T-cell (primary cell): ENCODE measurements at regions not wholly inside any gene's neighbourhood (a gene's known extent, or its start where the extent isn't known, plus 50 kb on each side); places are given as distances from the start of the nearest gene placed in this dataset.

ENCODE experiments used
- ATAC-seq, 4 experiments: fragments of 200-7000 bp in 3 of 4; fragments of 150-1000 bp in 1 of 4; cut with Tn5 transposase; replicated peaks in 1 of 4; 1 replicate in 3 of 4; 2 replicates in 1 of 4; pipeline ENCODE4 v1.10.0; 2021; ENCODE audit warnings: moderate library complexity in 3 of 4, mild to moderate bottlenecking in 2 of 4, moderate number of reproducible peaks in 1 of 4
- CTCF ChIA-PET, 2 donors: fragments of 300-600 bp; sonication (Branson Sonifier 250); formaldehyde crosslinking; loops; one replicate each; lab custom pipeline; 2022; ENCODE audit warnings: antibody characterized with exemption in 2 of 2; lab: Charles Lee
- POLR2A ChIA-PET, 2 donors: fragments of 300-600 bp; sonication (Branson Sonifier 250); formaldehyde crosslinking; loops; one replicate each; lab custom pipeline; 2022; ENCODE audit warnings: antibody characterized with exemption in 2 of 2; lab: Charles Lee
- DNase-seq, 35 experiments: peaks; one replicate each; pipeline versions ENCODE4 v3.0.0 to v3.0.0-alpha.2; 2013 to 2023
- H3K27ac ChIP-seq: one replicate; pipeline ENCODE4 v1.5.1; 2013; ENCODE audit warnings: low read length
- H3K27me3 ChIP-seq, 2 experiments: replicated peaks in 1 of 2; 1 replicate in 1 of 2; 2 replicates in 1 of 2; pipeline versions ENCODE4 v1.6.1 to v1.7.0; 2013; ENCODE audit warnings: low read length in 1 of 2, mixed read lengths in 1 of 2; ENCODE audit not compliant: control insufficient read depth in 2 of 2, insufficient read depth in 2 of 2; ENCODE audit errors: extremely low read depth in 1 of 2
- H3K36me3 ChIP-seq, 2 donors: 1 replicate in 1 of 2; 2 replicates in 1 of 2; pipeline versions ENCODE4 v1.6.1 to v1.7.0; 2013; ENCODE audit warnings: low read length in 1 of 2; ENCODE audit not compliant: control insufficient read depth in 2 of 2, insufficient read depth in 1 of 2; ENCODE audit errors: extremely low read depth in 1 of 2
- H3K4me1 ChIP-seq, 2 experiments: 1 replicate in 1 of 2; 2 replicates in 1 of 2; pipeline versions ENCODE4 v1.6.1 to v1.7.0; 2013; ENCODE audit warnings: low read length in 2 of 2, mixed read lengths in 1 of 2; ENCODE audit not compliant: insufficient read depth in 2 of 2, control insufficient read depth in 1 of 2; ENCODE audit errors: extremely low read depth in 1 of 2
- H3K4me3 ChIP-seq, 2 donors: 1 replicate in 1 of 2; 2 replicates in 1 of 2; pipeline versions ENCODE4 v1.5.1 to v1.7.0; 2013; ENCODE audit warnings: mild to moderate bottlenecking in 2 of 2, low read length in 1 of 2, moderate library complexity in 1 of 2; ENCODE audit not compliant: control insufficient read depth in 1 of 2; ENCODE audit errors: extremely low read depth in 1 of 2
- H3K9me3 ChIP-seq: 2 replicates; pipeline ENCODE4 v1.7.0; 2013
- H3K27ac Mint-ChIP-seq, 2 donors: one replicate each; pipeline ENCODE4 v1.8.0; 2020 to 2021; ENCODE audit warnings: mild to moderate bottlenecking in 2 of 2, mixed read lengths in 2 of 2
- H3K27me3 Mint-ChIP-seq, 2 donors: one replicate each; pipeline ENCODE4 v1.8.0; 2021 to 2022; ENCODE audit warnings: mixed read lengths in 2 of 2
- H3K36me3 Mint-ChIP-seq: one replicate; pipeline ENCODE4 v1.8.0; 2021; ENCODE audit warnings: mixed read lengths
- H3K4me1 Mint-ChIP-seq, 3 donors: one replicate each; pipeline ENCODE4 v1.8.0; 2020 to 2022; ENCODE audit warnings: mixed read lengths in 3 of 3, mild to moderate bottlenecking in 1 of 3
- H3K4me3 Mint-ChIP-seq, 3 donors: one replicate each; pipeline ENCODE4 v1.8.0; 2020 to 2022; ENCODE audit warnings: mild to moderate bottlenecking in 3 of 3, mixed read lengths in 3 of 3, moderate library complexity in 3 of 3
- H3K9me3 Mint-ChIP-seq, 3 donors: one replicate each; pipeline ENCODE4 v1.8.0; 2020 to 2022; ENCODE audit warnings: mixed read lengths in 3 of 3
- WGBS: methylation state at CpG from one replicate; pipeline ENCODE4 v1.1.5; 2013; ENCODE audit warnings: missing lambda C conversion rate; ENCODE audit not compliant: insufficient coverage; 5-methylcytosine and 5-hydroxymethylcytosine counted together

DNA sequence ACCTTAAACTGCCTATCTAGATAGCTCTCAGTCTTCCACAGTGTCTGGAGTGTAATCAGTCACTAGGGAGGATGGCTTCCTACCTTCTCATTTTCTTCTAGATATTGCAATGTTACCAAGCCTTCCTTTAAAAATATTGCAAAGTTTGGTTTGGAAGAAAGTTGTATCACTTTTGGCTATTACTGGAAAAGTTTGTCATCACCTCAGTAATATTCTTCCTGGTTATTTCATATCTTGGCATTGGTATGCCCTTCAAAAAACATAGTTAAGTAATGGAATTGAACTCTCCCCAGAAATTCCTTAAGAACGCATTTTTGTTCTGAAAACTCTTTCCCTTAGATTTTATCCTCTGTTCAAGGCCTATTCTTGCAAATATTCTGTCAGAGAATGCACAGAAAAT is 179.3 kb upstream of the MME start:
- H3K36me3 ChIP-seq: no peaks in the 10 kb centered on the region
- H3K9me3 Mint-ChIP-seq: peaks cover 0 to 11% (median 0%) of the 10 kb centered on the region in 3 donors
- ChIA-PET POLR2A (no interaction called here), CTCF (no interaction called here)
- no peaks in the 10 kb centered on the region for H3K4me1 ChIP-seq
- no peak overlapping the region for H3K4me3 Mint-ChIP-seq
- H3K27ac Mint-ChIP-seq: no peak overlapping the region
- ATAC-seq (no peak), DNase-seq (no peak)
- no peak overlapping the region for H3K4me3 ChIP-seq
- H3K27me3 Mint-ChIP-seq: no peaks in the 10 kb centered on the region
- no peaks in the 10 kb centered on the region for H3K9me3 ChIP-seq
- WGBS: no CpG with 5 or more reads among the region's 1 CpG
- H3K4me1 Mint-ChIP-seq: no peaks in the 10 kb centered on the region
- H3K27me3 ChIP-seq: no peaks in the 10 kb centered on the region
- no peaks in the 10 kb centered on the region for H3K36me3 Mint-ChIP-seq
- no peak overlapping the region for H3K27ac ChIP-seq

DNA sequence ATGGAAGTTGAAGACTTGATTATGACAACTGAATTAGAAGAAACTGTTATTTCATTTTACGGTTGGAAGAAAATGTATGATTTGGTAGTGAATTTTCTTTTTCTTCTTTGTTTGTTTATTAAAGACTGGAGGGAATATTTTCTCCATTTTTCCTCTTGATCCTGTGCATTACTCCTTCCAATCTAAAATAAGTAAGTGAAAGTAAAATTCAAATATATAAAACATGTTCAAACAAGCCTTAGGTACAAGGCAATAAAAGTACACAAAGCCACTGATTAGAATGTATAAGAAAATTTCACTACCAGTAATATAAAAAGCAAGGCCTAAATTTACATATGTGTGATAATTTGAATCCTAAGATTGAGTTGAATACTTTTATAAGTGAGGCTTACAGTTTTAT is 181.2 kb upstream of the MME start:
- ATAC-seq (no peak), DNase-seq (no peak)
- Mint-ChIP-seq H3K9me3 (peaks cover 0 to 16% (median 5%) of the 10 kb centered on the region in 3 donors), H3K4me3 (no peak overlapping the region), H3K27me3 (no peaks in the 10 kb centered on the region), H3K4me1 (no peaks in the 10 kb centered on the region), H3K36me3 (no peaks in the 10 kb centered on the region), H3K27ac (no peak overlapping the region)
- H3K36me3 ChIP-seq: no peaks in the 10 kb centered on the region
- H3K27ac ChIP-seq: no peak overlapping the region
- ChIA-PET CTCF (no interaction called here), POLR2A (no interaction called here)
- no peaks in the 10 kb centered on the region for H3K4me1 ChIP-seq
- no peaks in the 10 kb centered on the region for H3K27me3 ChIP-seq
- WGBS: no CpG with 5 or more reads among the region's 1 CpG
- H3K4me3 ChIP-seq: no peak overlapping the region
- H3K9me3 ChIP-seq: no peaks in the 10 kb centered on the region

DNA sequence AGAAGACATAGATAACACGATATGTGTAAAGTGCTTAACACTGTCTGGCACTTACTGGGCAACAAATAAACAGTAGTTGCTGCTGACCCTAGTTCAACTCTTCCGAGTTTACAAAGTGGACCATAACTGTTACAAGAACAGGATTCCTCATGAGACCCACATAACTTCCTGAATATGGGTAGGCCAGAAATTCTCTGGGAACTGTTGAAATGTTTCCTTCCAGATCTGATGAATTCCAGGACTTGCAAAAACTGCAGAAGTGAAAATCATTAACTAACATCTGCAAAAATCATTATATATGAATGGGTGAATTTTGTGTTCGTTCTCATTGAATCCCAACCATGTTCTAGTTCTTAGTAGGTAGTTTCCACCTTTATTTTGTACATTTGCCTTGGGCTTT is 181.7 kb upstream of the MME start:
- H3K27ac ChIP-seq: no peak overlapping the region
- DNase-seq (no peak), ATAC-seq (no peak)
- ChIA-PET POLR2A (no interaction called here), CTCF (no interaction called here)
- Mint-ChIP-seq H3K27me3 (no peaks in the 10 kb centered on the region), H3K9me3 (peaks cover 3 to 16% (median 5%) of the 10 kb centered on the region in 3 donors), H3K4me1 (no peaks in the 10 kb centered on the region), H3K36me3 (no peaks in the 10 kb centered on the region), H3K4me3 (no peak overlapping the region), H3K27ac (no peak overlapping the region)
- H3K4me1 ChIP-seq: no peaks in the 10 kb centered on the region
- no peaks in the 10 kb centered on the region for H3K9me3 ChIP-seq
- no peak overlapping the region for H3K4me3 ChIP-seq
- WGBS: 100% methylated on average over 1 of the region's 3 CpGs
- H3K27me3 ChIP-seq: no peaks in the 10 kb centered on the region
- H3K36me3 ChIP-seq: no peaks in the 10 kb centered on the region

DNA sequence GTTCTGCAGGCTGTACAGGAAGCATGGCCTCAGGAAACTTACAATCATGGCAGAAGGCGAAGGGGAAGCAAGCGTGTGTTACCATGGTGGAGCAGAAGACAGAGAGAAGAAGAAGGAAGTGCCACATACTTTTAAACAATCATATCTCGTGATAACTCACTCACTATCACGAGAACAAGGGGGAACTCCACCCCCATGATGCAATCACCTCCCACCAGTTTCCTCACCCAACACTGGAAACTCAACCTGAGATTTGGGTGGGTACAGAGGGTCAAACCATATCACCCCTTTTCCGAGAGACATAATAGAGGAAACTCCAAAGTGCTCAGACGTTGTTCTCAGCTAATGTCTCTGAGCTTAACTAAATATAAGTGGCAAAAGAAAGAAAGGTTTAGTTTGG is 186.3 kb upstream of the MME start:
- Mint-ChIP-seq H3K36me3 (no peaks in the 10 kb centered on the region), H3K9me3 (peaks cover 3 to 13% (median 5%) of the 10 kb centered on the region in 3 donors), H3K4me3 (no peak overlapping the region), H3K27me3 (no peaks in the 10 kb centered on the region), H3K27ac (no peak overlapping the region), H3K4me1 (no peaks in the 10 kb centered on the region)
- H3K4me1 ChIP-seq: no peaks in the 10 kb centered on the region
- H3K4me3 ChIP-seq: no peak overlapping the region
- no peaks in the 10 kb centered on the region for H3K9me3 ChIP-seq
- ATAC-seq: no peak
- ChIA-PET POLR2A (no interaction called here), CTCF (interaction anchor here in 1 of 2 donors (0.6 kb wide), 1 partner anchor 167 kb away, joined by 4 read pairs; no protein-coding TSS in a partner anchor)
- H3K36me3 ChIP-seq: no peaks in the 10 kb centered on the region
- no peaks in the 10 kb centered on the region for H3K27me3 ChIP-seq
- DNase-seq: no peak
- H3K27ac ChIP-seq: no peak overlapping the region
- WGBS: no CpG with 5 or more reads among the region's 6 CpGs

DNA sequence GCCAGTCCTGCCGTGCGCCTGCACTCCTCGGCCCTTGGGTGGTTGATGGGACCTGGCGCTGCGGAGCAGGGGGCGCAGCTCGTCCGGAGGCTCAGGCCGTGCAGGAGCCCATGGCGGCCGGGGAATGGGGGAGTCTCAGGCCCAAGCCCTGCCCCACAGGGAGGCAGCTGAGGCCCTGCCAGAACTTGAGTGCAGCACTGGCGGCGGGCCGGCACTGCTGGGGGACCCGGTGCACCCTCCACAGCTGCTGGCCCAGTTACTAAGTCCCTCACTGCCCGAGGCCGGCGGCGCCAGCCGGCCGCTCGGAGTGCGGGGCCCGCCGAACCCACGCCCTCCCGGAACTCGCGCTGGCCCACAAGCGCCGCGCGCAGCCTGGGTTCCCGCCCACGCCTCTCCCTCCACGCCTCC is 190.9 kb upstream of the MME start:
- H3K4me1 Mint-ChIP-seq: no peaks in the 10 kb centered on the region

DNA sequence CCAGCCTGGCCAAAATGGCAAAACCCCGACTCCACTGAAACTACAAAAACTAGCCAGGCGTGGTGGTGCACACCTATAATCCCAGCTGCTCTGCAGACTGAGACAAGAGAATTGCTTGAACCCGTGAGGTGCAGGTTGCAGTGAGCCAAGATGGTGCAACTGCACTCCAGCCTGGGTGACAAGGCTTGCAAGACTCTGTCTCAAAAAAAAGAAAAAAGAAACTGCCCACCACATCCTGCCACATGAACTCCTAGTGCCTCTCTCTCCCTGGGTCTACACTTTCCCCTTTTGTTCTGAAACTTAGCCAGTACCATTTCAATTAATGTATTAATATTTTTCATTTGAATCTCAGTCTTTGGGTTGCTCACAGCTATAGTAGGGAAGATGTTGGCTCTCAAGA is 192.2 kb upstream of the MME start:
- Histone ChIP-seq H3K4me1 (no peaks in the 10 kb centered on the region), H3K27ac (no peak overlapping the region), H3K4me3 (no peak overlapping the region), H3K9me3 (no peaks in the 10 kb centered on the region), H3K36me3 (no peaks in the 10 kb centered on the region), H3K27me3 (no peaks in the 10 kb centered on the region)
- DNase-seq (no peak), ATAC-seq (no peak)
- H3K9me3 Mint-ChIP-seq: peaks cover 3 to 5% (median 4%) of the 10 kb centered on the region in 3 donors
- no peak overlapping the region for H3K27ac Mint-ChIP-seq
- ChIA-PET POLR2A (no interaction called here), CTCF (no interaction called here)
- no peaks in the 10 kb centered on the region for H3K27me3 Mint-ChIP-seq
- H3K4me3 Mint-ChIP-seq: no peak overlapping the region
- 93% methylated on average over 3 of the region's 3 CpGs for WGBS
- no peaks in the 10 kb centered on the region for H3K4me1 Mint-ChIP-seq
- no peaks in the 10 kb centered on the region for H3K36me3 Mint-ChIP-seq

More for the DNA sequence above, 190.9 kb upstream of the MME start:
- H3K9me3 ChIP-seq: no peaks in the 10 kb centered on the region
- ATAC-seq (no peak), DNase-seq (no peak)
- no peaks in the 10 kb centered on the region for H3K36me3 ChIP-seq
- 95% methylated on average over 35 of the region's 36 CpGs for WGBS
- no peaks in the 10 kb centered on the region for H3K4me1 ChIP-seq
- CTCF ChIA-PET: no interaction called here
- H3K36me3 Mint-ChIP-seq: no peaks in the 10 kb centered on the region
- no peaks in the 10 kb centered on the region for H3K27me3 ChIP-seq
- H3K4me3 Mint-ChIP-seq: no peak overlapping the region
- no peak overlapping the region for H3K27ac ChIP-seq
- no peak overlapping the region for H3K27ac Mint-ChIP-seq
- H3K4me3 ChIP-seq: no peak overlapping the region
- H3K9me3 Mint-ChIP-seq: peaks cover 0 to 8% (median 0%) of the 10 kb centered on the region in 3 donors
- POLR2A ChIA-PET: no interaction called here
- H3K27me3 Mint-ChIP-seq: no peaks in the 10 kb centered on the region

DNA sequence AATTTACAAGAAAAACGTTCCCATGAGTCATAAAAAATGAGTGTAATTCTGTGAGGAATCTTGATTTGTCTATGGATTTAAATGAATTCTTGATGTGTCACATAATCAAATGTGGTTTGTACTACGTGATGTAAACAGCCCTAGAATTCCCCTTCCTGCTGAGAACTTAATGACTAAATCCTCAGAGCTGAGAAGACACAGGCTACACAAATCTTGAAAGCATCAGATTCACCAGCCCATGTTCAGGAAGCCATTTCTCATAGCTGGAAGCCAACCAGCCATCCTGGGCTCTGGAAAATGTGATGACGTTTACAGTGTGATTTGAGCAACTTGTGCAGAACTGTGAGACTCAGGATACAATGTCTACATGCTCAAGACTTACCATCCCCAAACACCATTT is 193.7 kb upstream of the MME start:
- H3K36me3 ChIP-seq: no peaks in the 10 kb centered on the region
- no peaks in the 10 kb centered on the region for H3K27me3 ChIP-seq
- no peak overlapping the region for H3K4me3 ChIP-seq
- WGBS: no CpG with 5 or more reads among the region's 3 CpGs
- Mint-ChIP-seq H3K27ac (no peak overlapping the region), H3K4me3 (no peak overlapping the region), H3K36me3 (no peaks in the 10 kb centered on the region), H3K4me1 (no peaks in the 10 kb centered on the region), H3K27me3 (no peaks in the 10 kb centered on the region), H3K9me3 (peaks cover 3 to 5% (median 4%) of the 10 kb centered on the region in 3 donors)
- ATAC-seq (no peak), DNase-seq (no peak)
- POLR2A ChIA-PET: no interaction called here
- no peak overlapping the region for H3K27ac ChIP-seq
- H3K9me3 ChIP-seq: no peaks in the 10 kb centered on the region
- CTCF ChIA-PET: no interaction called here
- no peaks in the 10 kb centered on the region for H3K4me1 ChIP-seq
